HL-60 (cell line): ENCODE measurements at regions not wholly inside any gene's neighbourhood (a gene's known extent, or its start where the extent isn't known, plus 50 kb on each side); places are given as distances from the start of the nearest gene placed in this dataset.

ENCODE experiments used
- CTCF ChIP-seq: IDR thresholded peaks from one replicate; pipeline ENCODE4 v1.5.1; 2011; ENCODE audit warnings: low read length, control low read depth, inconsistent platforms; ENCODE audit not compliant: insufficient read depth
- GABPA ChIP-seq: IDR thresholded peaks from 2 replicates; pipeline ENCODE4 v1.6.1; 2012; ENCODE audit warnings: low read depth
- POLR2AphosphoS5 ChIP-seq: IDR thresholded peaks from 2 replicates; pipeline ENCODE4 v1.6.1; 2012; ENCODE audit warnings: low read depth
- REST ChIP-seq: IDR thresholded peaks from 2 replicates; pipeline ENCODE4 v1.6.1; 2012; ENCODE audit warnings: low read depth; ENCODE audit not compliant: insufficient replicate concordance
- SPI1 ChIP-seq: IDR thresholded peaks from 2 replicates; pipeline ENCODE4 v1.6.1; 2012; ENCODE audit warnings: low read depth, mild to moderate bottlenecking, borderline replicate concordance

GRCh38 chr10:128398118-128398517 is 271.9 kb upstream of the MKI67 start:
- TF ChIP-seq CTCF (no peak), POLR2AphosphoS5 (no peak), SPI1 (no peak), REST (no peak), GABPA (no peak)
